ENCODE measurements at regions not wholly inside any gene's neighbourhood (a gene's known extent, or its start where the extent isn't known, plus 50 kb on each side); places are given as distances from the start of the nearest gene placed in this dataset.

DNA sequence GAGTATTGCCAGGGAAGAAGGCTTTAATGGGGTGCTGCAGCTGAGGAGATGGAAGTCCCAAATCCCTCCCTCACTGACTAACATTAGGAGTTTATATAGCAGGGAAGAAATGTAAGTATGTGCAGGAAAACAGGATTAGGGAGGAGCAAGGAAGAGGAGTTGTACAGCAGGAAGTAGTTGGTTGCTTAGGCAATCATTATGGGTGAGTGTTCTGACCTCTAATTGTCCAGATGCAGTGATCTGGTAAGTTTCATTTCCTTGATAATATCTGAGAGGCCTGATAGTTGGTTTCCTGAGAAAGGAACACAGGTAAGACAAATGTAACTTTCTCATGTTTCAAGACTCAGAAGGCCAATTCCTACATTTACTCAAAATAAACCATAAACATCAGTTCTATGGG lies 331.9 kb upstream of the GULP1 start:
- no peaks in the 10 kb centered on the region for H3K4me1 ChIP-seq (ENCODE audit: control insufficient read depth in 5 of 5, insufficient read depth in 5 of 5, low read length in 5 of 5)
- H3K9ac ChIP-seq (ENCODE audit: insufficient read depth in 1 of 2, low read length in 2 of 2), result no peak overlapping the region
- ATAC-seq (ENCODE audit: insufficient read depth, low FRiP score) (no peak), DNase-seq (no peak)
- H3K9me3 ChIP-seq (ENCODE audit: control insufficient read depth in 4 of 4, insufficient read depth in 3 of 4, low read length in 3 of 4), result no peaks in the 10 kb centered on the region
- no peaks in the 10 kb centered on the region for H3K27me3 ChIP-seq (ENCODE audit: control insufficient read depth in 3 of 3, insufficient read depth in 3 of 3, low read length in 2 of 3)
- no peak overlapping the region for H3K4me3 ChIP-seq
- TF ChIP-seq, protein P1, sequence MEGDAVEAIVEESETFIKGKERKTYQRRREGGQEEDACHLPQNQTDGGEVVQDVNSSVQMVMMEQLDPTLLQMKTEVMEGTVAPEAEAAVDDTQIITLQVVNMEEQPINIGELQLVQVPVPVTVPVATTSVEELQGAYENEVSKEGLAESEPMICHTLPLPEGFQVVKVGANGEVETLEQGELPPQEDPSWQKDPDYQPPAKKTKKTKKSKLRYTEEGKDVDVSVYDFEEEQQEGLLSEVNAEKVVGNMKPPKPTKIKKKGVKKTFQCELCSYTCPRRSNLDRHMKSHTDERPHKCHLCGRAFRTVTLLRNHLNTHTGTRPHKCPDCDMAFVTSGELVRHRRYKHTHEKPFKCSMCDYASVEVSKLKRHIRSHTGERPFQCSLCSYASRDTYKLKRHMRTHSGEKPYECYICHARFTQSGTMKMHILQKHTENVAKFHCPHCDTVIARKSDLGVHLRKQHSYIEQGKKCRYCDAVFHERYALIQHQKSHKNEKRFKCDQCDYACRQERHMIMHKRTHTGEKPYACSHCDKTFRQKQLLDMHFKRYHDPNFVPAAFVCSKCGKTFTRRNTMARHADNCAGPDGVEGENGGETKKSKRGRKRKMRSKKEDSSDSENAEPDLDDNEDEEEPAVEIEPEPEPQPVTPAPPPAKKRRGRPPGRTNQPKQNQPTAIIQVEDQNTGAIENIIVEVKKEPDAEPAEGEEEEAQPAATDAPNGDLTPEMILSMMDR (IDR thresholded peaks at IDR 0.05; ENCODE audit: control extremely low read depth, extremely low read depth), result no peak
- no peak overlapping the region for H3K27ac ChIP-seq (ENCODE audit: low read depth in 1 of 2, low read length in 1 of 2)
- H3K36me3 ChIP-seq (ENCODE audit: control insufficient read depth in 4 of 4, insufficient read depth in 4 of 4, low read length in 4 of 4), result no peaks in the 10 kb centered on the region

DNA sequence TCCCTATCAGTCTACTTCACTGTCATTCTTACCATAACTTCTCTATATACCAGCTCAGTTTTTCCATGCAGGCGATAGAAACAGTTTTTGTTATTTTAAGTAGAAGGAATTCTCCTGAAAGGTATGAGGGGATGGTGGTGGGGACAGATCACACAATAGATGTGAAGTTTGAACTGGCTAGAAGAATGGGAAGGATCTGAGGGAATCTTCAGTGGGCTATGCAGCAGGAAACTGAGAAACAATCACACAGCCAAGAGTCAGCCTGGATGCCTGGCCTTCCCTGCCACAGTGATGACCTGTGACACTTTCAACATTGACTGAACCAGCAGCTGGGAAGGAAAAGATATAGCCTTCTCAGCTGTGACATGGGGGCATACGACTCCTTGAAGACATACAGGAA lies 329.1 kb upstream of the GULP1 start:
- ATAC-seq (ENCODE audit: insufficient read depth, low FRiP score) (no peak), DNase-seq (no peak)
- Histone ChIP-seq H3K9ac (ENCODE audit: insufficient read depth in 1 of 2, low read length in 2 of 2) (no peak overlapping the region), H3K36me3 (ENCODE audit: control insufficient read depth in 4 of 4, insufficient read depth in 4 of 4, low read length in 4 of 4) (no peaks in the 10 kb centered on the region), H3K27ac (ENCODE audit: low read depth in 1 of 2, low read length in 1 of 2) (no peak overlapping the region), H3K27me3 (ENCODE audit: control insufficient read depth in 3 of 3, insufficient read depth in 3 of 3, low read length in 2 of 3) (no peaks in the 10 kb centered on the region), H3K4me3 (no peak overlapping the region), H3K9me3 (ENCODE audit: control insufficient read depth in 4 of 4, insufficient read depth in 3 of 4, low read length in 3 of 4) (no peaks in the 10 kb centered on the region), H3K4me1 (ENCODE audit: control insufficient read depth in 5 of 5, insufficient read depth in 5 of 5, low read length in 5 of 5) (no peaks in the 10 kb centered on the region)
- WGBS, 2 donors, result 84 to 93% methylated on average over 2 of the region's 2 CpGs
- TF ChIP-seq, protein P1 (IDR thresholded peaks at IDR 0.05; ENCODE audit: control extremely low read depth, extremely low read depth), result no peak

DNA sequence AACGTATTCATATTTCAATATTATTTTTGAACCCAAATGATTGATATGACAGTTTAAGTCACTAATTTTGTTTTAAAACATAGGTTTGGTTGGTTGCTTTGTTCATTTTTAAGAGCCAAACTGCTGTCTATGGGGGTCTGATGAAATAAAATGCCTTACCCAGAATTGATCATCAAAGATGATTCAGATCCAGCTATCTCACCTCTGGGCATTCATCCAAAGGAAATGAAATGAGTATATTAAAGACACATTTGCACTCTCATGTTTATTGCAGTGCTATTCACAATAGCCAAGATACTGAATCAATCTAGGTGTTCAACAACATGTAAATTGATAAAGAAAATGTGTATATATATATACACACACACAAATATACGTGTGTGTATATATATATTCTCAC lies 326.9 kb upstream of the GULP1 start:
- ATAC-seq (ENCODE audit: insufficient read depth, low FRiP score) (no peak), DNase-seq (no peak)

DNA sequence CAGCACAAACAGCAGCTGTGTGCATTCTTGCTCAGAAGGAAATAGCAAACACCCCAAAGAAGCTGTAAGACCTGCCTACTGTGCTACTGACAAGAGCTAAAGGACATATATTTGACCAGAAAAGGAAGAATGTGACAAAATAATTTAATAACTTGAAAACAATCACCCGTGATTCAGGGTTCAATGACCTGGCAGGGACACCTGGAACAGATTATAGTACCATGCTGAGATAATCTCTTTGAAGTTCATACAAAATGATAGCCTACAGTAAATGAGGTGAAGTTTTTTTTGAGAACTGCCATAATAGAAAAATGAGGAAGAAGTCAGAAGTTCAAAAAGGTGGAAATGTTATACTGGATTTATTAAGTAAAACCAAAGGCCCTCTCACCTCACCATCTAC lies 324.8 kb upstream of the GULP1 start:
- DNase-seq (no peak), ATAC-seq (ENCODE audit: insufficient read depth, low FRiP score) (no peak)
- WGBS, 2 donors, result 49 to 55% methylated on average over 1 of the region's 1 CpG
- H3K36me3 ChIP-seq (ENCODE audit: control insufficient read depth in 4 of 4, insufficient read depth in 4 of 4, low read length in 4 of 4), result no peaks in the 10 kb centered on the region
- H3K4me1 ChIP-seq (ENCODE audit: control insufficient read depth in 5 of 5, insufficient read depth in 5 of 5, low read length in 5 of 5), result no peaks in the 10 kb centered on the region
- no peaks in the 10 kb centered on the region for H3K9me3 ChIP-seq (ENCODE audit: control insufficient read depth in 4 of 4, insufficient read depth in 3 of 4, low read length in 3 of 4)
- TF ChIP-seq, protein P1 (IDR thresholded peaks at IDR 0.05; ENCODE audit: control extremely low read depth, extremely low read depth), result no peak
- no peak overlapping the region for H3K4me3 ChIP-seq
- H3K9ac ChIP-seq (ENCODE audit: insufficient read depth in 1 of 2, low read length in 2 of 2), result no peak overlapping the region
- H3K27ac ChIP-seq (ENCODE audit: low read depth in 1 of 2, low read length in 1 of 2), result no peak overlapping the region
- no peaks in the 10 kb centered on the region for H3K27me3 ChIP-seq (ENCODE audit: control insufficient read depth in 3 of 3, insufficient read depth in 3 of 3, low read length in 2 of 3)

More for the DNA sequence above, 326.9 kb upstream of the GULP1 start:
- H3K4me3 ChIP-seq, result no peak overlapping the region
- no peaks in the 10 kb centered on the region for H3K27me3 ChIP-seq (ENCODE audit: control insufficient read depth in 3 of 3, insufficient read depth in 3 of 3, low read length in 2 of 3)
- H3K9me3 ChIP-seq (ENCODE audit: control insufficient read depth in 4 of 4, insufficient read depth in 3 of 4, low read length in 3 of 4), result no peaks in the 10 kb centered on the region
- H3K27ac ChIP-seq (ENCODE audit: low read depth in 1 of 2, low read length in 1 of 2), result no peak overlapping the region
- TF ChIP-seq, protein P1 (IDR thresholded peaks at IDR 0.05; ENCODE audit: control extremely low read depth, extremely low read depth), result no peak
- no peaks in the 10 kb centered on the region for H3K4me1 ChIP-seq (ENCODE audit: control insufficient read depth in 5 of 5, insufficient read depth in 5 of 5, low read length in 5 of 5)
- H3K9ac ChIP-seq (ENCODE audit: insufficient read depth in 1 of 2, low read length in 2 of 2), result no peak overlapping the region
- H3K36me3 ChIP-seq (ENCODE audit: control insufficient read depth in 4 of 4, insufficient read depth in 4 of 4, low read length in 4 of 4), result no peaks in the 10 kb centered on the region
- WGBS, 2 donors, result 71 to 95% methylated on average over 2 of the region's 2 CpGs

Measured in lung (tissue), 11 donors.